GM19452 (cell line): ENCODE measurements at regions not wholly inside any gene's neighbourhood (a gene's known extent, or its start where the extent isn't known, plus 50 kb on each side); places are given as distances from the start of the nearest gene placed in this dataset.

Source experiments
- ATAC-seq: cut with Tn5 transposase; IDR thresholded peaks from one replicate; pipeline ENCODE4 v1.9.1; 2021; ENCODE audit not compliant: unreplicated experiment

GRCh38 chr2:149679286-149679685 lies 91.7 kb upstream of the MMADHC start:
- ATAC-seq, result no peak

- no peak for ATAC-seq
Measured at GRCh38 chr2:149677416-149677815, 89.8 kb upstream of the MMADHC start.

- no peak for ATAC-seq
Measured at GRCh38 chr2:149670086-149670485, 82.5 kb upstream of the MMADHC start.

- ATAC-seq, result no peak
Measured at GRCh38 chr2:149666809-149667320, 79.3 kb upstream of the MMADHC start.

GRCh38 chr2:149664896-149665295 lies 77.3 kb upstream of the MMADHC start:
- no peak for ATAC-seq

GRCh38 chr2:149662556-149662955 lies 75.0 kb upstream of the MMADHC start:
- no peak for ATAC-seq

- ATAC-seq, result no peak
Measured at GRCh38 chr2:149661844-149662243, 74.3 kb upstream of the MMADHC start.

- no peak for ATAC-seq
Measured at GRCh38 chr2:149658553-149658952, 71.0 kb upstream of the MMADHC start.

GRCh38 chr2:149657401-149658040 lies 69.9 kb upstream of the MMADHC start:
- ATAC-seq, result no peak

GRCh38 chr2:149656996-149657395 lies 69.4 kb upstream of the MMADHC start:
- no peak for ATAC-seq

- no peak for ATAC-seq
Measured at GRCh38 chr2:149653831-149654445, 66.4 kb upstream of the MMADHC start.

GRCh38 chr2:149652926-149653325 lies 65.4 kb upstream of the MMADHC start:
- ATAC-seq, result no peak

GRCh38 chr2:149652526-149652925 lies 65.0 kb upstream of the MMADHC start:
- ATAC-seq, result no peak

GRCh38 chr2:149651229-149651628 lies 63.7 kb upstream of the MMADHC start:
- ATAC-seq, result no peak

GRCh38 chr2:149650006-149650405 lies 62.4 kb upstream of the MMADHC start:
- ATAC-seq, result no peak

GRCh38 chr2:149648282-149649030 lies 60.9 kb upstream of the MMADHC start:
- ATAC-seq, result no peak

GRCh38 chr2:149645391-149645790 lies 57.8 kb upstream of the MMADHC start:
- ATAC-seq, result no peak
